HEK293 (cell line): ENCODE measurements at regions not wholly inside any gene's neighbourhood (a gene's known extent, or its start where the extent isn't known, plus 50 kb on each side); places are given as distances from the start of the nearest gene placed in this dataset.

Experiments
- PATZ1 ChIP-seq: fragments of 450-650 bp; formaldehyde crosslinking; IDR thresholded peaks from 2 replicates; pipeline ENCODE4 v1.5.1; 2016; ENCODE audit warnings: missing biosample characterization, missing genetic modification characterization
- ZNF629 ChIP-seq: fragments of 450-650 bp; formaldehyde crosslinking; IDR thresholded peaks from 2 replicates; pipeline ENCODE4 v1.5.1; 2017; ENCODE audit warnings: missing biosample characterization, missing genetic modification characterization
- ZNF658 ChIP-seq: fragments of 450-650 bp; formaldehyde crosslinking; IDR thresholded peaks from 2 replicates; pipeline ENCODE4; 2016; ENCODE audit warnings: missing biosample characterization, missing genetic modification characterization
- ZNF776 ChIP-seq: fragments of 450-650 bp; formaldehyde crosslinking; IDR thresholded peaks from 2 replicates; pipeline ENCODE4 v1.5.0; 2017; ENCODE audit warnings: missing biosample characterization, missing genetic modification characterization, borderline replicate concordance
- ZNF830 ChIP-seq: fragments of 450-650 bp; IDR thresholded peaks from 2 replicates; pipeline ENCODE4 v1.5.0; 2018; ENCODE audit warnings: missing biosample characterization, missing genetic modification characterization, low read depth, mild to moderate bottlenecking, moderate library complexity
- TF ChIP-seq, protein P1 (sequence below): fragments of 450-650 bp; formaldehyde crosslinking; IDR thresholded peaks from 2 replicates; pipeline ENCODE4 v1.5.1; 2016; ENCODE audit warnings: missing biosample characterization, missing genetic modification characterization
- TF ChIP-seq, protein P2 (sequence below): fragments of 450-650 bp; formaldehyde crosslinking; IDR thresholded peaks from 2 replicates; pipeline ENCODE4 v1.5.1; 2016; ENCODE audit warnings: missing biosample characterization, missing genetic modification characterization

DNA sequence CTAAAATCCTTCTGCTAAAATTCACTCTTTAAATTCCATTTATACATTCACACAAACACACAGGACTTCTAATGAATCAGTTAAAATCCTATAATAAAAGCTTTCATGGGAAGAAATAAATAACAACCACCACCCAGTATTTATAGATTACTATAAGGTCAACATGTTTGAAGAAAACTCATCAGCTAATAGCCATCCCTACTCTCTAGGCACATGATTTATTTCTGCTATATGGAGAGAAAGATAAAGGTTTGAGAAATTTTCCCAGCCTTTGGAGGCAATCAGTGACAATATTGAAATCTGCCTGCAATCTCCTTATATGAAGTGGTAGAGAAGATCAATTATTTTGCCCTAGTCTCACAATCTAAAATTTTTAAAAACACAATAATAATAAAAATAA, 1038.9 kb upstream of the DIAPH2 start:
- TF ChIP-seq ZNF658 (tag by site-specific recombination): no peak
- TF ChIP-seq ZNF629 (tag by site-specific recombination): no peak
- TF ChIP-seq, protein P1, sequence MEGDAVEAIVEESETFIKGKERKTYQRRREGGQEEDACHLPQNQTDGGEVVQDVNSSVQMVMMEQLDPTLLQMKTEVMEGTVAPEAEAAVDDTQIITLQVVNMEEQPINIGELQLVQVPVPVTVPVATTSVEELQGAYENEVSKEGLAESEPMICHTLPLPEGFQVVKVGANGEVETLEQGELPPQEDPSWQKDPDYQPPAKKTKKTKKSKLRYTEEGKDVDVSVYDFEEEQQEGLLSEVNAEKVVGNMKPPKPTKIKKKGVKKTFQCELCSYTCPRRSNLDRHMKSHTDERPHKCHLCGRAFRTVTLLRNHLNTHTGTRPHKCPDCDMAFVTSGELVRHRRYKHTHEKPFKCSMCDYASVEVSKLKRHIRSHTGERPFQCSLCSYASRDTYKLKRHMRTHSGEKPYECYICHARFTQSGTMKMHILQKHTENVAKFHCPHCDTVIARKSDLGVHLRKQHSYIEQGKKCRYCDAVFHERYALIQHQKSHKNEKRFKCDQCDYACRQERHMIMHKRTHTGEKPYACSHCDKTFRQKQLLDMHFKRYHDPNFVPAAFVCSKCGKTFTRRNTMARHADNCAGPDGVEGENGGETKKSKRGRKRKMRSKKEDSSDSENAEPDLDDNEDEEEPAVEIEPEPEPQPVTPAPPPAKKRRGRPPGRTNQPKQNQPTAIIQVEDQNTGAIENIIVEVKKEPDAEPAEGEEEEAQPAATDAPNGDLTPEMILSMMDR (tag by site-specific recombination): no peak
- TF ChIP-seq ZNF776: no peak
- no peak for TF ChIP-seq ZNF830 (tag by site-specific recombination)
- TF ChIP-seq, protein P2, sequence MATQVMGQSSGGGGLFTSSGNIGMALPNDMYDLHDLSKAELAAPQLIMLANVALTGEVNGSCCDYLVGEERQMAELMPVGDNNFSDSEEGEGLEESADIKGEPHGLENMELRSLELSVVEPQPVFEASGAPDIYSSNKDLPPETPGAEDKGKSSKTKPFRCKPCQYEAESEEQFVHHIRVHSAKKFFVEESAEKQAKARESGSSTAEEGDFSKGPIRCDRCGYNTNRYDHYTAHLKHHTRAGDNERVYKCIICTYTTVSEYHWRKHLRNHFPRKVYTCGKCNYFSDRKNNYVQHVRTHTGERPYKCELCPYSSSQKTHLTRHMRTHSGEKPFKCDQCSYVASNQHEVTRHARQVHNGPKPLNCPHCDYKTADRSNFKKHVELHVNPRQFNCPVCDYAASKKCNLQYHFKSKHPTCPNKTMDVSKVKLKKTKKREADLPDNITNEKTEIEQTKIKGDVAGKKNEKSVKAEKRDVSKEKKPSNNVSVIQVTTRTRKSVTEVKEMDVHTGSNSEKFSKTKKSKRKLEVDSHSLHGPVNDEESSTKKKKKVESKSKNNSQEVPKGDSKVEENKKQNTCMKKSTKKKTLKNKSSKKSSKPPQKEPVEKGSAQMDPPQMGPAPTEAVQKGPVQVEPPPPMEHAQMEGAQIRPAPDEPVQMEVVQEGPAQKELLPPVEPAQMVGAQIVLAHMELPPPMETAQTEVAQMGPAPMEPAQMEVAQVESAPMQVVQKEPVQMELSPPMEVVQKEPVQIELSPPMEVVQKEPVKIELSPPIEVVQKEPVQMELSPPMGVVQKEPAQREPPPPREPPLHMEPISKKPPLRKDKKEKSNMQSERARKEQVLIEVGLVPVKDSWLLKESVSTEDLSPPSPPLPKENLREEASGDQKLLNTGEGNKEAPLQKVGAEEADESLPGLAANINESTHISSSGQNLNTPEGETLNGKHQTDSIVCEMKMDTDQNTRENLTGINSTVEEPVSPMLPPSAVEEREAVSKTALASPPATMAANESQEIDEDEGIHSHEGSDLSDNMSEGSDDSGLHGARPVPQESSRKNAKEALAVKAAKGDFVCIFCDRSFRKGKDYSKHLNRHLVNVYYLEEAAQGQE (tag by site-specific recombination): no peak
- TF ChIP-seq PATZ1: no peak
